Transverse colon (tissue), 4 donors: ENCODE measurements at regions not wholly inside any gene's neighbourhood (a gene's known extent, or its start where the extent isn't known, plus 50 kb on each side); places are given as distances from the start of the nearest gene placed in this dataset.
"Not testable (repeated sequence)": the region's sequence is repeated elsewhere in the genome, so short reads cannot be mapped to it uniquely, and the experiment has no call there.

Source experiments
- DNase-seq: peaks from one replicate; pipeline ENCODE4 v3.0.0-alpha.2; 2019
- H3K27ac ChIP-seq, 4 donors: fragments of 200-600 bp; sonication (generic); 2 replicates each; pipeline ENCODE4 v1.5.1; 2016 to 2018; ENCODE audit warnings: inconsistent platforms in 4 of 4
- H3K27me3 ChIP-seq: fragments of 200-600 bp; sonication (generic); 2 replicates; pipeline ENCODE4 v1.5.1; 2017; ENCODE audit warnings: inconsistent platforms
- H3K36me3 ChIP-seq, 4 donors: fragments of 200-600 bp; sonication (generic); 2 replicates each; pipeline ENCODE4 v1.5.1; 2017 to 2019; ENCODE audit warnings: inconsistent platforms in 4 of 4
- H3K4me1 ChIP-seq, 4 donors: fragments of 200-600 bp; sonication (generic); 2 replicates each; pipeline ENCODE4 v1.5.1; 2017 to 2020; ENCODE audit warnings: inconsistent platforms in 4 of 4
- H3K4me3 ChIP-seq, 4 donors: fragments of 200-600 bp; sonication (generic); 1 replicate in 1 of 4; 2 replicates in 3 of 4; pipeline versions ENCODE4 v1.5.1 to v1.6.1; 2017 to 2019; ENCODE audit warnings: inconsistent platforms in 4 of 4
- H3K9me3 ChIP-seq, 2 donors: fragments of 200-600 bp; sonication (generic); 2 replicates each; pipeline ENCODE4 v1.5.1; 2017 to 2019; ENCODE audit warnings: inconsistent platforms in 2 of 2
- EP300 ChIP-seq: sonication (generic); formaldehyde crosslinking; IDR thresholded peaks from one replicate; pipeline ENCODE4 v1.6.1; 2017; ENCODE audit warnings: antibody characterized with exemption, low read depth
- POLR2A ChIP-seq: fragments of 450-650 bp; IDR thresholded peaks from one replicate; pipeline ENCODE4 v1.6.1; 2016; ENCODE audit warnings: antibody characterized with exemption, mild to moderate bottlenecking, moderate library complexity
- POLR2AphosphoS5 ChIP-seq, 3 donors: sonication (generic); formaldehyde crosslinking; IDR thresholded peaks; one replicate each; pipeline ENCODE4 v1.6.1; 2016; ENCODE audit warnings: antibody characterized with exemption in 3 of 3
- WGBS, 2 donors: methylation state at CpG; one replicate each; pipeline ENCODE4 v1.1.5; 2018; ENCODE audit warnings: low coverage in 1 of 2; 5-methylcytosine and 5-hydroxymethylcytosine counted together
- in situ Hi-C, 4 donors: fragments of 200-750 bp; cut with MboI; loops; one replicate each; pipeline versions ENCODE4 v1.15.0 to v1.15.1; 2017; ENCODE audit warnings: low sequenced_read_pairs in 3 of 4, low pct_ligation_motif_present in 1 of 4, low pct_unique_long_range_greater_than_20kb in 1 of 4
- intact Hi-C: fragments of 100-400 bp; cut with DNase I; formaldehyde crosslinking; loops from one replicate; pipeline ENCODE4 v1.15.1; 2023; ENCODE audit warnings: low total_unique reads
- TF ChIP-seq, protein P1 (sequence below), 5 experiments: fragments of 200-600 bp in 3 of 5; fragments of 450-650 bp in 2 of 5; sonication (generic) in 3 of 5; IDR thresholded peaks; 1 replicate in 2 of 5; 2 replicates in 3 of 5; pipeline ENCODE4 v1.5.1; 2016 to 2017; ENCODE audit warnings: antibody characterized with exemption in 5 of 5, inconsistent platforms in 3 of 5, mild to moderate bottlenecking in 2 of 5, moderate library complexity in 1 of 5

DNA sequence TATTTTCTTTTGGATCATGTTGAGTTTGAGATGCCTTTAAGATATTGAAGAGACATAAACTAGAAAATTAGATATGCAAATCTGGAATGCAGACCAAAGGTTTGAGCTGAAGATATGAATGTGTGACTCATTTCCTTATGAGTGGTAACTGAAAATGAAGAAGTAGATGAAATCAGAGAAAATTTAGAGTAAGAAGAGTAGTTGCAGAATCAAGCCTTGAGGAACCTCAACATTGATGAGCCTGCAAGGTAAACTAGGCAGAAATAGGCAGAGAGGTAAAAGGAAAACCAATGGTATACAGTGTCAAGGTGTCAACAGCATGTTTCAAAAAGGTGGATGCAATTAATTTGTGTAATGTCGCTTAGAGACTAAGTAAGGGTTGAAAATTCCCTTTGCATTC is 142.8 kb downstream of the MOSPD2 start:
- no peaks in the 10 kb centered on the region for H3K36me3 ChIP-seq
- TF ChIP-seq EP300, result no peak
- no peak for TF ChIP-seq POLR2A
- no peak for TF ChIP-seq POLR2AphosphoS5 (IDR thresholded peaks at IDR 0.05)
- TF ChIP-seq, protein P1, sequence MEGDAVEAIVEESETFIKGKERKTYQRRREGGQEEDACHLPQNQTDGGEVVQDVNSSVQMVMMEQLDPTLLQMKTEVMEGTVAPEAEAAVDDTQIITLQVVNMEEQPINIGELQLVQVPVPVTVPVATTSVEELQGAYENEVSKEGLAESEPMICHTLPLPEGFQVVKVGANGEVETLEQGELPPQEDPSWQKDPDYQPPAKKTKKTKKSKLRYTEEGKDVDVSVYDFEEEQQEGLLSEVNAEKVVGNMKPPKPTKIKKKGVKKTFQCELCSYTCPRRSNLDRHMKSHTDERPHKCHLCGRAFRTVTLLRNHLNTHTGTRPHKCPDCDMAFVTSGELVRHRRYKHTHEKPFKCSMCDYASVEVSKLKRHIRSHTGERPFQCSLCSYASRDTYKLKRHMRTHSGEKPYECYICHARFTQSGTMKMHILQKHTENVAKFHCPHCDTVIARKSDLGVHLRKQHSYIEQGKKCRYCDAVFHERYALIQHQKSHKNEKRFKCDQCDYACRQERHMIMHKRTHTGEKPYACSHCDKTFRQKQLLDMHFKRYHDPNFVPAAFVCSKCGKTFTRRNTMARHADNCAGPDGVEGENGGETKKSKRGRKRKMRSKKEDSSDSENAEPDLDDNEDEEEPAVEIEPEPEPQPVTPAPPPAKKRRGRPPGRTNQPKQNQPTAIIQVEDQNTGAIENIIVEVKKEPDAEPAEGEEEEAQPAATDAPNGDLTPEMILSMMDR (IDR thresholded peaks at IDR 0.05), result no peak
- no peak overlapping the region for H3K27ac ChIP-seq
- H3K27me3 ChIP-seq, result no peaks in the 10 kb centered on the region
- no peak for DNase-seq
- intact Hi-C loops, result no loop called here
- no peak overlapping the region for H3K4me3 ChIP-seq
- no peaks in the 10 kb centered on the region for H3K9me3 ChIP-seq
- 71 to 100% methylated on average over 1 of the region's 1 CpG for WGBS, 2 donors
- in situ Hi-C loops, result no loop called here
- H3K4me1 ChIP-seq, result no peaks in the 10 kb centered on the region

DNA sequence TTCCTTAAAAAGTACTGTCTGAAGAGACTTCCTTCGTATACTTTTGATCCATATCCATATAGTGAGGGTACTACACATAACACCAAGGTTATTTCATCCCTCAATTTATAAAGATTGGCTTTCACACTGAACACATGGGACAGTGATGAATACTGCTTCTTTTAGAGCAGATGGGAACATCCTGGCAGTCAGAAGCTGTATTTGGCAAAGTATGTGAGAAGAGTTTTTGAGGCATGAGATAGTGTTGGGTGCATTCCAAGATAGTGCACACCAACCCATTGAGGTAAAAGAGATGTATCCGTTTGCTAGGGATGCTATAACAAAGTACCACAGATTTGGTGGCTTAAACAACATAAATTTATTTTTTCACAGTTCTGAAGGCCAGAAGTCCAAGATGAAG is 141.1 kb downstream of the MOSPD2 start:
- WGBS, 2 donors, result 57 to 62% methylated on average over 1 to 2 of the region's 2 CpGs

DNA sequence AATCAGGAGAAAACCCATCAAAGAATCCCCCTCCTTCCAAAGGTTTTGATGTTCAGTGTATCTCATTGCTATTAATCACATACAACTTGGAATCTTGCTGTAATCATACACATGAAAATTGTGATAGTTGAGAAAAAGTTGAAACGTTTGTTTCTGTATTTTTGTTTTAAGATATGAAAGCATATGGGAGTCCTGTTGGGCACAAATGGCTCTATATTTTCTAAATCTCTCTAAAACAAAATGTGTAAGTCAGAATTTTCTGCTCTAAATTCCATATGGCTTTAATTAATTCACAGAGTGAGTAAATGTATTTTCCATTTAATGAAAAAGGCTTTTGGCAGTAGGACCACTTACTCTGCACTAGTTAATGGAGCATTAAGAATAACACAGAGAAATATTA is 140.2 kb downstream of the MOSPD2 start:
- no peaks in the 10 kb centered on the region for H3K9me3 ChIP-seq
- no peak overlapping the region for H3K4me3 ChIP-seq
- no peak for DNase-seq
- TF ChIP-seq, protein P1 (IDR thresholded peaks at IDR 0.05), result no peak
- no peak for TF ChIP-seq POLR2AphosphoS5 (IDR thresholded peaks at IDR 0.05)
- TF ChIP-seq POLR2A, result no peak
- TF ChIP-seq EP300, result no peak
- no peaks in the 10 kb centered on the region for H3K36me3 ChIP-seq
- H3K4me1 ChIP-seq, result no peaks in the 10 kb centered on the region
- intact Hi-C loops, result no loop called here
- in situ Hi-C loops, result no loop called here
- 50 to 59% methylated on average over 1 of the region's 1 CpG for WGBS, 2 donors
- H3K27me3 ChIP-seq, result no peaks in the 10 kb centered on the region
- no peak overlapping the region for H3K27ac ChIP-seq

More for the DNA sequence above, 141.1 kb downstream of the MOSPD2 start:
- no peaks in the 10 kb centered on the region for H3K4me1 ChIP-seq
- in situ Hi-C loops (no loop called here), intact Hi-C loops (no loop called here)
- no peak for DNase-seq
- no peak overlapping the region for H3K4me3 ChIP-seq
- TF ChIP-seq EP300, result no peak
- TF ChIP-seq POLR2A, result no peak
- no peak for TF ChIP-seq POLR2AphosphoS5 (IDR thresholded peaks at IDR 0.05)
- TF ChIP-seq, protein P1 (IDR thresholded peaks at IDR 0.05), result no peak
- H3K36me3 ChIP-seq, result no peaks in the 10 kb centered on the region
- no peaks in the 10 kb centered on the region for H3K27me3 ChIP-seq
- no peak overlapping the region for H3K27ac ChIP-seq
- H3K9me3 ChIP-seq, result no peaks in the 10 kb centered on the region

DNA sequence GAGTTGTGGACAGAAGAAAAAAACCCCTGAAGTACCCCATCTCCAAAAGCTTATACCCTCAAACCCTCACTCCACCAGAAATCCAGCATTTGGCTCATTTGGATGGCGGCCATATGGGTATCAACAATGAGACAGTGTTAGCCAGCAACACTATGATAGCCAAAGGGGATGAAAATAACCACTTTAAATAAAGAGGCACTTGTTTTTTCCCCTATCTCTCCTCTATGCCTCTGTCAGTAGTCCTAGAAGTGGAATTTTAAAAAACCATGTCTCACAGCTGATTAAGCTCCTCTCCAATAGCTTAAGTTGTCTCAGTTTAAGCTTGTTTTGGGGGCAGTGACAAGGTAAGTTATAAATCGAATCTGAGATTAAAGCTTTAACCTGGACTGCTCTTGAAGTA is 124.0 kb downstream of the MOSPD2 start:
- Histone ChIP-seq H3K4me3 (no peak overlapping the region), H3K27ac (no peak overlapping the region), H3K36me3 (no peaks in the 10 kb centered on the region), H3K9me3 (no peaks in the 10 kb centered on the region), H3K4me1 (no peaks in the 10 kb centered on the region), H3K27me3 (no peaks in the 10 kb centered on the region)
- WGBS, 2 donors, result 49 to 100% methylated on average over 1 to 2 of the region's 2 CpGs
- TF ChIP-seq, protein P1 (IDR thresholded peaks at IDR 0.05), result no peak
- no peak for TF ChIP-seq EP300
- TF ChIP-seq POLR2A, result no peak
- no peak for TF ChIP-seq POLR2AphosphoS5 (IDR thresholded peaks at IDR 0.05)
- intact Hi-C loops, result no loop called here
- in situ Hi-C loops, result no loop called here
- no peak for DNase-seq

DNA sequence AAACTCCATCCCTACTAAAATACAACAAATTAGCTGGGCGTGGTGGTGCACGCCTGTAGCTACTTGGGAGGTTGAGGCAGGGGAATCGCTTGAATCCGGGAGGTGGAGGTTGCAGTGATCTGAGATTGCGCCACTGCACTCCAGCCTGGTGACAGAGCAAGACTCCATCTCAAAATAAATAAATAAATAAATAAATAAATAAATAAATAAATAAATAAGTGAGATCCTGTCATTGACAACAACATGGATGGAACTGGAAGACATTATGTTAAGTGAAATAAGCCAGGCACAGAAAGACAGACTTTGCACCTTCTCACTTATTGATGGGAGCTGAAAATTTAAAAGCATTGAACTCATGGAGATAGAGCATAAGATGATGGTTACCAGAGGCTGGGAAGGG is 111.2 kb downstream of the MOSPD2 start:
- intact Hi-C loops, in situ Hi-C loops, DNase-seq, H3K27ac ChIP-seq, H3K9me3 ChIP-seq, H3K4me3 ChIP-seq, H3K27me3 ChIP-seq, H3K36me3 ChIP-seq, H3K4me1 ChIP-seq: not testable (repeated sequence)
- 95% methylated on average over 5 of the region's 5 CpGs; no CpG with 5 or more reads in 1 of the 2 donors for WGBS, 2 donors
